ENCODE measurements at regions not wholly inside any gene's neighbourhood (a gene's known extent, or its start where the extent isn't known, plus 50 kb on each side); places are given as distances from the start of the nearest gene placed in this dataset.
"Not testable (repeated sequence)": the region's sequence is repeated elsewhere in the genome, so short reads cannot be mapped to it uniquely, and the experiment has no call there.

GRCh38 chr18:77373730-77374445 is 124.2 kb downstream of the GALR1 start:
- no peak for DNase-seq (ENCODE audit: low read depth, low spot score)

- DNase-seq (ENCODE audit: low read depth, low spot score), result no peak
Observed at GRCh38 chr18:77374446-77374805, 124.8 kb downstream of the GALR1 start.

- DNase-seq (ENCODE audit: low read depth, low spot score), result no peak
Observed at GRCh38 chr18:77376043-77376732, 126.5 kb downstream of the GALR1 start.

- DNase-seq (ENCODE audit: low read depth, low spot score), result no peak
Observed at GRCh38 chr18:77376733-77377094, 127.1 kb downstream of the GALR1 start.

- no peak for DNase-seq (ENCODE audit: low read depth, low spot score)
Observed at GRCh38 chr18:77377813-77378212, 128.2 kb downstream of the GALR1 start.

- DNase-seq (ENCODE audit: low read depth, low spot score), result no peak
Observed at GRCh38 chr18:77379976-77380509, 130.4 kb downstream of the GALR1 start.

- DNase-seq (ENCODE audit: low read depth, low spot score), result no peak
Observed at GRCh38 chr18:77380695-77381094, 131.0 kb downstream of the GALR1 start.

- no peak for DNase-seq (ENCODE audit: low read depth, low spot score)
Observed at GRCh38 chr18:77392321-77392720, 142.7 kb downstream of the GALR1 start.

GRCh38 chr18:77393519-77393918 is 143.9 kb downstream of the GALR1 start:
- no peak for DNase-seq (ENCODE audit: low read depth, low spot score)

GRCh38 chr18:77395953-77396352 is 146.3 kb downstream of the GALR1 start:
- DNase-seq (ENCODE audit: low read depth, low spot score), result no peak

GRCh38 chr18:77397056-77397455 is 147.4 kb downstream of the GALR1 start:
- DNase-seq (ENCODE audit: low read depth, low spot score), result no peak

GRCh38 chr18:77397617-77398016 is 148.0 kb downstream of the GALR1 start:
- DNase-seq (ENCODE audit: low read depth, low spot score), result no peak

GRCh38 chr18:77400561-77400960 is 150.9 kb downstream of the GALR1 start:
- no peak for DNase-seq (ENCODE audit: low read depth, low spot score)

GRCh38 chr18:77401173-77401572 is 151.5 kb downstream of the GALR1 start:
- no peak for DNase-seq (ENCODE audit: low read depth, low spot score)

GRCh38 chr18:77403969-77404535 is 154.4 kb downstream of the GALR1 start:
- no peak for DNase-seq (ENCODE audit: low read depth, low spot score)

- no peak for DNase-seq (ENCODE audit: low read depth, low spot score)
Observed at GRCh38 chr18:77405096-77405495, 155.4 kb downstream of the GALR1 start.

- no peak for DNase-seq (ENCODE audit: low read depth, low spot score)
Observed at GRCh38 chr18:77407733-77408132, 158.1 kb downstream of the GALR1 start.

GRCh38 chr18:77421546-77421945 is 171.9 kb downstream of the GALR1 start:
- not testable (repeated sequence) for DNase-seq (ENCODE audit: low read depth, low spot score)

- no peak for DNase-seq (ENCODE audit: low read depth, low spot score)
Observed at GRCh38 chr18:77422974-77423867, 173.6 kb downstream of the GALR1 start.

GRCh38 chr18:77433076-77433475 is 183.4 kb downstream of the GALR1 start:
- DNase-seq (ENCODE audit: low read depth, low spot score), result no peak

- no peak for DNase-seq (ENCODE audit: low read depth, low spot score)
Observed at GRCh38 chr18:77439888-77440287, 190.2 kb downstream of the GALR1 start.

- no peak for DNase-seq (ENCODE audit: low read depth, low spot score)
Observed at GRCh38 chr18:77442393-77442792, 192.7 kb downstream of the GALR1 start.

Data from iPS DF 19.7 (cell line).